Lung (tissue), 11 donors: ENCODE measurements at regions not wholly inside any gene's neighbourhood (a gene's known extent, or its start where the extent isn't known, plus 50 kb on each side); places are given as distances from the start of the nearest gene placed in this dataset.
A peak's percentile ranks its signal among the peaks of the same experiment; 100 is the strongest.
"Not testable (repeated sequence)": the region's sequence is repeated elsewhere in the genome, so short reads cannot be mapped to it uniquely, and the experiment has no call there.

Experiments used
- ATAC-seq: fragments of 200-7000 bp; cut with Tn5 transposase; one replicate; pipeline ENCODE4 v1.9.1; 2020; ENCODE audit warnings: moderate number of reproducible peaks; ENCODE audit not compliant: insufficient read depth, low FRiP score
- DNase-seq, 3 donors: peaks; one replicate each; pipeline ENCODE4 v3.0.0-alpha.2; 2013 to 2017
- H3K27ac ChIP-seq, 2 donors: one replicate each; pipeline ENCODE4 v1.5.1; 2013; ENCODE audit warnings: mild to moderate bottlenecking in 2 of 2, moderate library complexity in 2 of 2, control low read depth in 1 of 2, inconsistent platforms in 1 of 2, low read depth in 1 of 2, low read length in 1 of 2
- H3K27me3 ChIP-seq, 3 donors: one replicate each; pipeline ENCODE4 v1.5.1; 2013; ENCODE audit warnings: low read length in 2 of 3; ENCODE audit not compliant: control insufficient read depth in 3 of 3, insufficient read depth in 3 of 3
- H3K36me3 ChIP-seq, 4 donors: one replicate each; pipeline ENCODE4 v1.5.1; 2013; ENCODE audit warnings: low read length in 4 of 4, mild to moderate bottlenecking in 1 of 4, moderate library complexity in 1 of 4; ENCODE audit not compliant: control insufficient read depth in 4 of 4, insufficient read depth in 4 of 4
- H3K4me1 ChIP-seq, 5 donors: one replicate each; pipeline ENCODE4 v1.5.1; 2013; ENCODE audit warnings: low read length in 5 of 5, mild to moderate bottlenecking in 2 of 5, moderate library complexity in 1 of 5; ENCODE audit not compliant: control insufficient read depth in 5 of 5, insufficient read depth in 5 of 5
- H3K4me3 ChIP-seq: one replicate; pipeline ENCODE4 v1.5.1; 2013; ENCODE audit warnings: mild to moderate bottlenecking, control low read depth, moderate library complexity
- H3K9ac ChIP-seq, 2 donors: one replicate each; pipeline ENCODE4 v1.5.1; 2013; ENCODE audit warnings: low read length in 2 of 2, control low read depth in 1 of 2; ENCODE audit not compliant: insufficient read depth in 1 of 2
- H3K9me3 ChIP-seq, 4 donors: one replicate each; pipeline ENCODE4 v1.5.1; 2013; ENCODE audit warnings: low read length in 3 of 4, mild to moderate bottlenecking in 1 of 4, moderate library complexity in 1 of 4; ENCODE audit not compliant: control insufficient read depth in 4 of 4, insufficient read depth in 3 of 4
- WGBS, 2 donors: extraction: QIAGEN DNeasy Blood & Tissue Kit; methylation state at CpG; one replicate each; pipeline ENCODE4 v1.1.7; 2013; 5-methylcytosine and 5-hydroxymethylcytosine counted together
- TF ChIP-seq, protein P1 (sequence below): IDR thresholded peaks from 2 replicates; pipeline ENCODE4 v1.5.1; 2012; ENCODE audit warnings: mild to moderate bottlenecking; ENCODE audit errors: control extremely low read depth, extremely low read depth
- donor health status: control.
- donor health status: control.
- donor health status: Bipolar disorder and iron deficiency.
- donor health status: healthy.
- donor health status: DM: yes; HTN: yes; CAD: no.

GRCh38 chr14:104268295-104268694, 129.9 kb downstream of the KIF26A start:
- 85 to 87% methylated on average over 7 of the region's 7 CpGs for WGBS, 2 donors
- no peaks in the 10 kb centered on the region for H3K27me3 ChIP-seq
- H3K27ac ChIP-seq: no peak overlapping the region
- H3K9ac ChIP-seq: no peak overlapping the region
- H3K9me3 ChIP-seq: no peaks in the 10 kb centered on the region
- no peaks in the 10 kb centered on the region for H3K36me3 ChIP-seq
- TF ChIP-seq, protein P1, sequence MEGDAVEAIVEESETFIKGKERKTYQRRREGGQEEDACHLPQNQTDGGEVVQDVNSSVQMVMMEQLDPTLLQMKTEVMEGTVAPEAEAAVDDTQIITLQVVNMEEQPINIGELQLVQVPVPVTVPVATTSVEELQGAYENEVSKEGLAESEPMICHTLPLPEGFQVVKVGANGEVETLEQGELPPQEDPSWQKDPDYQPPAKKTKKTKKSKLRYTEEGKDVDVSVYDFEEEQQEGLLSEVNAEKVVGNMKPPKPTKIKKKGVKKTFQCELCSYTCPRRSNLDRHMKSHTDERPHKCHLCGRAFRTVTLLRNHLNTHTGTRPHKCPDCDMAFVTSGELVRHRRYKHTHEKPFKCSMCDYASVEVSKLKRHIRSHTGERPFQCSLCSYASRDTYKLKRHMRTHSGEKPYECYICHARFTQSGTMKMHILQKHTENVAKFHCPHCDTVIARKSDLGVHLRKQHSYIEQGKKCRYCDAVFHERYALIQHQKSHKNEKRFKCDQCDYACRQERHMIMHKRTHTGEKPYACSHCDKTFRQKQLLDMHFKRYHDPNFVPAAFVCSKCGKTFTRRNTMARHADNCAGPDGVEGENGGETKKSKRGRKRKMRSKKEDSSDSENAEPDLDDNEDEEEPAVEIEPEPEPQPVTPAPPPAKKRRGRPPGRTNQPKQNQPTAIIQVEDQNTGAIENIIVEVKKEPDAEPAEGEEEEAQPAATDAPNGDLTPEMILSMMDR: no peak
- ATAC-seq (no peak), DNase-seq (no peak)
- no peak overlapping the region for H3K4me3 ChIP-seq
- no peaks in the 10 kb centered on the region for H3K4me1 ChIP-seq

- no peaks in the 10 kb centered on the region for H3K4me1 ChIP-seq
- WGBS, 2 donors: 81 to 82% methylated on average over 24 of the region's 25 CpGs
- ATAC-seq: no peak
- H3K4me3 ChIP-seq: no peak overlapping the region
- H3K9ac ChIP-seq: no peak overlapping the region
- no peaks in the 10 kb centered on the region for H3K36me3 ChIP-seq
- no peaks in the 10 kb centered on the region for H3K9me3 ChIP-seq
- TF ChIP-seq, protein P1: no peak
- no peak for DNase-seq
- H3K27ac ChIP-seq: no peak overlapping the region
- no peaks in the 10 kb centered on the region for H3K27me3 ChIP-seq
Observed at GRCh38 chr14:104268725-104269436, 130.5 kb downstream of the KIF26A start.

- H3K36me3 ChIP-seq, H3K27ac ChIP-seq: not testable (repeated sequence)
Observed at GRCh38 chr14:104269511-104270241, 131.3 kb downstream of the KIF26A start.

DNA sequence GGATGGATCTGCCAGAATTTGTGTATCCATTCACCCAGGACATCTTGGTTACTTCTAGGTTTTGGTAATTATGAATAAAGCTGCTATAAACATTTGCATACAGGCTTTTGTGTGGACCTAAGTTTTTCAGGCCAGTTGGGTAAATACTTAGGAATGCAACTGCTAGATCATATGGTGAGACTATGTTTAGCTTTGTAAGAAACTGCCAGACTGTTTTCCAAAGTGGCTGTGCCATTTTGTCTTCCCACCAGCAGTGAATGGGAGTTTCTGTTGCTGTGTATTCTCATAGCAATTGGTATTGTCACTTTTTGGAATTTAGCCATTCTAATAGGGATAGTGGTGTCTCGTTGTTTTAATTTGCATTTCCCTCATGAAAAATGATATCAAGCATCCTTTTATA, 133.0 kb downstream of the KIF26A start:
- Histone ChIP-seq H3K4me3 (no peak overlapping the region), H3K4me1 (peaks cover 0 to 9% (median 4%) of the 10 kb centered on the region in 5 donors), H3K36me3 (no peaks in the 10 kb centered on the region), H3K9me3 (no peaks in the 10 kb centered on the region), H3K27ac (no peak overlapping the region), H3K27me3 (no peaks in the 10 kb centered on the region), H3K9ac (no peak overlapping the region)
- TF ChIP-seq, protein P1: no peak
- no peak for DNase-seq
- ATAC-seq: no peak
- 80 to 88% methylated on average over 1 of the region's 1 CpG for WGBS, 2 donors

More at GRCh38 chr14:104269511-104270241, 131.3 kb downstream of the KIF26A start:
- H3K27me3 ChIP-seq, H3K4me3 ChIP-seq, H3K4me1 ChIP-seq, ATAC-seq, H3K9ac ChIP-seq, H3K9me3 ChIP-seq: not testable (repeated sequence)
- DNase-seq: peak in 1 of 3 donors; percentile 11
- WGBS, 2 donors: 91 to 92% methylated on average over 32 to 34 of the region's 34 CpGs
